HCT116 (cell line): ENCODE measurements at regions not wholly inside any gene's neighbourhood (a gene's known extent, or its start where the extent isn't known, plus 50 kb on each side); places are given as distances from the start of the nearest gene placed in this dataset.

Experiments
- ATAC-seq: fragments of 200-7000 bp; cut with Tn5 transposase; 2 replicates; pipeline ENCODE4 v1.9.1; 2020; ENCODE audit warnings: mild to moderate bottlenecking, moderate library complexity
- BruUV-seq: library from RNA; stranded (reverse); fragments of 400-500 nt; replicated peaks from 2 replicates; lab custom pipeline; 2021; lab: Mats Ljungman, UMichigan
- CTCF ChIA-PET: fragments of 300-600 bp; sonication (Branson Sonifier 250); formaldehyde crosslinking; loops from one replicate; lab custom pipeline; 2021; ENCODE audit warnings: antibody characterized with exemption; lab: Charles Lee
- POLR2A ChIA-PET: fragments of 300-600, 350-600 bp; sonication (Branson Sonifier 250); formaldehyde crosslinking; loops from one replicate; lab custom pipeline; 2021; ENCODE audit warnings: antibody characterized with exemption; lab: Charles Lee
- RAD21 ChIA-PET, 2 experiments: fragments of 300-600 bp; sonication (Branson Sonifier 250); formaldehyde crosslinking; loops; one replicate each; lab custom pipeline; 2023; ENCODE audit warnings: low total read pairs in 2 of 2; ENCODE audit not compliant: uncharacterized antibody in 2 of 2, unreplicated experiment in 2 of 2, low non-redundant PET in 1 of 2; lab: Charles Lee
- DNase-seq: peaks from one replicate; pipeline ENCODE4 v3.0.0-alpha.2; 2010; ENCODE audit warnings: low read depth, low spot score
- H2AFZ ChIP-seq: fragments of 200-600 bp; shearing (Covaris generic), sonication (generic); 2 replicates; pipeline ENCODE4 v1.6.1; 2017; ENCODE audit warnings: low read depth, mixed run types, mixed read lengths, antibody characterized with exemption, low read length; ENCODE audit not compliant: poor library complexity, severe bottlenecking
- H3K27ac ChIP-seq: 2 replicates; pipeline ENCODE4 v1.5.1; 2012; ENCODE audit warnings: low read depth, low read length
- H3K27me3 ChIP-seq: fragments of 200-600 bp; sonication (generic); 2 replicates; pipeline ENCODE4 v1.6.1; 2016; ENCODE audit warnings: mixed run types, low read length, mixed read lengths; ENCODE audit not compliant: insufficient read depth
- H3K36me3 ChIP-seq, 2 experiments: fragments of 200-500 bp in 1 of 2; fragments of 200-600 bp in 1 of 2; sonication (Bioruptor generic) in 1 of 2; sonication (generic) in 1 of 2; 2 replicates each; pipeline versions ENCODE4 v1.5.1 to v1.6.1; 2014 to 2016; ENCODE audit warnings: low read length in 2 of 2, inconsistent platforms in 1 of 2, mixed read lengths in 1 of 2, mixed run types in 1 of 2; ENCODE audit not compliant: insufficient read depth in 2 of 2, control insufficient read depth in 1 of 2
- H3K4me1 ChIP-seq, 2 experiments: fragments of 200-600 bp in 1 of 2; sonication (generic) in 1 of 2; 2 replicates each; pipeline versions ENCODE4 v1.5.1 to v1.6.1; 2012 to 2017; ENCODE audit warnings: low read length in 2 of 2, inconsistent platforms in 1 of 2, mild to moderate bottlenecking in 1 of 2, mixed read lengths in 1 of 2, mixed run types in 1 of 2, moderate library complexity in 1 of 2; ENCODE audit not compliant: insufficient read depth in 2 of 2, control insufficient read depth in 1 of 2
- H3K4me2 ChIP-seq: fragments of 200-600 bp; sonication (generic); 2 replicates; pipeline ENCODE4 v1.6.1; 2017; ENCODE audit warnings: mixed run types, low read length, mixed read lengths
- H3K4me3 ChIP-seq, 2 experiments: fragments of 200-600 bp in 1 of 2; sonication (generic) in 1 of 2; replicated peaks in 1 of 2; 2 replicates each; pipeline ENCODE4 v1.5.1; 2011 to 2016; ENCODE audit warnings: low read length in 2 of 2, control low read depth in 1 of 2, low read depth in 1 of 2, mild to moderate bottlenecking in 1 of 2, mixed read lengths in 1 of 2, mixed run types in 1 of 2
- H3K79me2 ChIP-seq: fragments of 200-600 bp; sonication (generic); 2 replicates; pipeline ENCODE4 v1.6.1; 2017; ENCODE audit warnings: mild to moderate bottlenecking, mixed run types, low read length, moderate library complexity, mixed read lengths; ENCODE audit not compliant: insufficient read depth
- H3K9ac ChIP-seq: fragments of 200-600 bp; sonication (generic); 2 replicates; pipeline ENCODE4 v1.6.1; 2016; ENCODE audit warnings: low read length, mixed read lengths
- H3K9me2 ChIP-seq: fragments of 200-600 bp; sonication (generic), shearing (Covaris generic); 2 replicates; pipeline ENCODE4 v1.6.1; 2017; ENCODE audit warnings: mixed run types, mild to moderate bottlenecking, moderate library complexity; ENCODE audit not compliant: insufficient read depth
- H3K9me3 ChIP-seq, 2 experiments: fragments of 200-500 bp in 1 of 2; fragments of 200-600 bp in 1 of 2; sonication (Bioruptor generic) in 1 of 2; sonication (generic) in 1 of 2; 2 replicates each; pipeline ENCODE4 v1.6.1; 2014 to 2017; ENCODE audit warnings: low read length in 2 of 2, mixed read lengths in 2 of 2, inconsistent platforms in 1 of 2, low read depth in 1 of 2, mild to moderate bottlenecking in 1 of 2, mixed run types in 1 of 2, moderate library complexity in 1 of 2; ENCODE audit not compliant: control insufficient read depth in 1 of 2, insufficient read depth in 1 of 2
- H4K20me1 ChIP-seq: fragments of 200-600 bp; sonication (generic), shearing (Covaris generic); 2 replicates; pipeline ENCODE4 v1.6.1; 2017; ENCODE audit warnings: mixed run types, mild to moderate bottlenecking, moderate library complexity; ENCODE audit not compliant: insufficient read depth
- EGR1 ChIP-seq: IDR thresholded peaks from 2 replicates; pipeline ENCODE4 v1.6.1; 2012; ENCODE audit warnings: low read depth
- ELF1 ChIP-seq: IDR thresholded peaks from 2 replicates; pipeline ENCODE4 v1.6.1; 2012; ENCODE audit warnings: low read depth, borderline replicate concordance
- JUND ChIP-seq: IDR thresholded peaks from 2 replicates; pipeline ENCODE4 v1.6.1; 2012
- POLR2A ChIP-seq: IDR thresholded peaks from 2 replicates; pipeline ENCODE4 v1.7.0; 2011; ENCODE audit warnings: borderline replicate concordance; ENCODE audit not compliant: insufficient read depth, insufficient read length; ENCODE audit errors: extremely low read depth
- POLR2AphosphoS5 ChIP-seq: IDR thresholded peaks from 2 replicates; pipeline ENCODE4 v1.6.1; 2011; ENCODE audit warnings: mild to moderate bottlenecking, low read depth, low read length, moderate library complexity
- REST ChIP-seq: IDR thresholded peaks from 2 replicates; pipeline ENCODE4 v1.6.1; 2012; ENCODE audit warnings: low read depth
- SIN3A ChIP-seq: IDR thresholded peaks from 2 replicates; pipeline ENCODE4 v1.6.1; 2012; ENCODE audit warnings: low read depth
- SRF ChIP-seq: IDR thresholded peaks from 2 replicates; pipeline ENCODE4 v1.6.1; 2012; ENCODE audit warnings: low read depth
- TCF7L2 ChIP-seq: IDR thresholded peaks from 2 replicates; pipeline ENCODE4 v1.7.0; 2011; ENCODE audit warnings: borderline replicate concordance, inconsistent platforms; ENCODE audit not compliant: insufficient read depth, insufficient read length; ENCODE audit errors: extremely low read depth
- YY1 ChIP-seq: IDR thresholded peaks from 2 replicates; pipeline ENCODE4 v1.6.1; 2011; ENCODE audit warnings: low read length, low read depth, moderate library complexity, mild to moderate bottlenecking; ENCODE audit not compliant: insufficient replicate concordance; ENCODE audit errors: extremely low read depth
- ZFX ChIP-seq: fragments of 450-650 bp; IDR thresholded peaks from 2 replicates; pipeline ENCODE4 v1.6.1; 2017
- ZNF274 ChIP-seq: fragments of 200-500 bp; sonication (Bioruptor generic); IDR thresholded peaks from 2 replicates; pipeline ENCODE4 v1.6.1; 2014; ENCODE audit warnings: mild to moderate bottlenecking, low read depth, low read length, inconsistent platforms
- intact Hi-C: fragments of 100-400 bp; cut with micrococcal nuclease; formaldehyde crosslinking; loops from 2 replicates; pipeline ENCODE4 v1.10.0; 2022

GRCh38 chr11:92527467-92527866 is 302.8 kb downstream of the FAT3 start (continued):
- TF ChIP-seq YY1 = no peak

- ATAC-seq (no peak), DNase-seq (no peak)
- intact Hi-C loops = no loop called here
- ChIA-PET POLR2A (no interaction called here), CTCF (no interaction called here), RAD21 (no interaction called here)
- Histone ChIP-seq H3K79me2 (no peaks in the 10 kb centered on the region), H3K27me3 (no peaks in the 10 kb centered on the region), H4K20me1 (no peaks in the 10 kb centered on the region), H3K9me2 (no peaks in the 10 kb centered on the region), H3K4me2 (no peak overlapping the region), H3K4me1 (no peaks in the 10 kb centered on the region), H3K9me3 (peaks cover 4 to 7% of the 10 kb centered on the region in 2 experiments; a peak in 2 of 4 replicates), H3K27ac (no peak overlapping the region), H3K9ac (no peak overlapping the region), H2AFZ (no peak overlapping the region), H3K36me3 (no peaks in the 10 kb centered on the region), H3K4me3 (no peak overlapping the region)
- no TSS peak for BruUV-seq
- TF ChIP-seq JUND (no peak), ZFX (no peak), TCF7L2 (no peak), SIN3A (no peak), SRF (no peak), POLR2A (no peak), ZNF274 (no peak), POLR2AphosphoS5 (no peak), EGR1 (no peak), REST (no peak), ELF1 (no peak)
Measured at GRCh38 chr11:92528001-92528400, 303.4 kb downstream of the FAT3 start.
